ENCODE measurements at regions not wholly inside any gene's neighbourhood (a gene's known extent, or its start where the extent isn't known, plus 50 kb on each side); places are given as distances from the start of the nearest gene placed in this dataset.

GRCh38 chr1:38787041-38787440 is 72.5 kb downstream of the RRAGC start:
- H3K4me1 ChIP-seq = no peaks in the 10 kb centered on the region
- TF ChIP-seq POLR2A (IDR thresholded peaks at IDR 0.05) = no peak
- TF ChIP-seq POLR2AphosphoS5 (IDR thresholded peaks at IDR 0.05) = no peak
- TF ChIP-seq, protein P1, sequence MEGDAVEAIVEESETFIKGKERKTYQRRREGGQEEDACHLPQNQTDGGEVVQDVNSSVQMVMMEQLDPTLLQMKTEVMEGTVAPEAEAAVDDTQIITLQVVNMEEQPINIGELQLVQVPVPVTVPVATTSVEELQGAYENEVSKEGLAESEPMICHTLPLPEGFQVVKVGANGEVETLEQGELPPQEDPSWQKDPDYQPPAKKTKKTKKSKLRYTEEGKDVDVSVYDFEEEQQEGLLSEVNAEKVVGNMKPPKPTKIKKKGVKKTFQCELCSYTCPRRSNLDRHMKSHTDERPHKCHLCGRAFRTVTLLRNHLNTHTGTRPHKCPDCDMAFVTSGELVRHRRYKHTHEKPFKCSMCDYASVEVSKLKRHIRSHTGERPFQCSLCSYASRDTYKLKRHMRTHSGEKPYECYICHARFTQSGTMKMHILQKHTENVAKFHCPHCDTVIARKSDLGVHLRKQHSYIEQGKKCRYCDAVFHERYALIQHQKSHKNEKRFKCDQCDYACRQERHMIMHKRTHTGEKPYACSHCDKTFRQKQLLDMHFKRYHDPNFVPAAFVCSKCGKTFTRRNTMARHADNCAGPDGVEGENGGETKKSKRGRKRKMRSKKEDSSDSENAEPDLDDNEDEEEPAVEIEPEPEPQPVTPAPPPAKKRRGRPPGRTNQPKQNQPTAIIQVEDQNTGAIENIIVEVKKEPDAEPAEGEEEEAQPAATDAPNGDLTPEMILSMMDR (IDR thresholded peaks at IDR 0.05) = no peak
- DNase-seq (ENCODE audit: low spot score in 2 of 2) = no peak
- no peaks in the 10 kb centered on the region for H3K9me3 ChIP-seq
- no peak overlapping the region for H3K27ac ChIP-seq
- H3K4me3 ChIP-seq = no peak overlapping the region
- peaks cover 0 to 32% of the 10 kb centered on the region in 2 donors for H3K27me3 ChIP-seq
- intact Hi-C loops (cut with DNase I; ENCODE audit: low total_unique reads) = no loop called here
- H3K36me3 ChIP-seq = no peaks in the 10 kb centered on the region

DNA sequence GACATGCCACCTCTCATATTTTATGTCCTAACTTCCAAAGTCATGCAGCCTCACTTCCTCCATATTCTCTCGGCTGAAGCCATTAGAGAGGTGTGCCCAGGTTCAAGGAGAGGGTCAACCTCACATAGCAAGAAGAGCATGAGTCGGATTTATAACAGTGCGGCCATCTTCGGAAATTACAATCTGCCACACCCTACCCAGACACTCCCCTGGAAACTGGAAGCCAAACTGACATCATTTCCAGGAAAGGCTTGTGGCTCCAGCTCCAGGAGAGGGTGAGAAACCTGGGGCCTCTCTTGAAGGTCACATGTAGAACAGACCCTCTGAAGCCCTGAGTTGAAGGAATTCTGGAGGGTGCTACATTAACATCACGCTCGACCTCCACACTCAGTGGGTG is 73.5 kb downstream of the RRAGC start:
- no peak for DNase-seq (ENCODE audit: low spot score in 2 of 2)
- H3K27me3 ChIP-seq = peaks cover 0 to 42% of the 10 kb centered on the region in 2 donors
- H3K4me3 ChIP-seq = no peak overlapping the region
- H3K9me3 ChIP-seq = no peaks in the 10 kb centered on the region
- H3K4me1 ChIP-seq = no peaks in the 10 kb centered on the region
- TF ChIP-seq POLR2A (IDR thresholded peaks at IDR 0.05) (no peak), POLR2AphosphoS5 (IDR thresholded peaks at IDR 0.05) (no peak)
- TF ChIP-seq, protein P1 (IDR thresholded peaks at IDR 0.05) = no peak
- no peaks in the 10 kb centered on the region for H3K36me3 ChIP-seq
- H3K27ac ChIP-seq = no peak overlapping the region
- intact Hi-C loops (cut with DNase I; ENCODE audit: low total_unique reads) = no loop called here

- intact Hi-C loops (cut with DNase I; ENCODE audit: low total_unique reads) = no loop called here
- Histone ChIP-seq H3K27ac (no peak overlapping the region), H3K27me3 (peaks cover 0 to 47% of the 10 kb centered on the region in 2 donors), H3K36me3 (no peaks in the 10 kb centered on the region), H3K4me1 (no peaks in the 10 kb centered on the region), H3K9me3 (no peaks in the 10 kb centered on the region), H3K4me3 (no peak overlapping the region)
- TF ChIP-seq POLR2AphosphoS5 (IDR thresholded peaks at IDR 0.05) (no peak), POLR2A (IDR thresholded peaks at IDR 0.05) (no peak)
- TF ChIP-seq, protein P1 (IDR thresholded peaks at IDR 0.05) = no peak
- no peak for DNase-seq (ENCODE audit: low spot score in 2 of 2)
Observed at GRCh38 chr1:38785285-38786039, 74.1 kb downstream of the RRAGC start.

DNA sequence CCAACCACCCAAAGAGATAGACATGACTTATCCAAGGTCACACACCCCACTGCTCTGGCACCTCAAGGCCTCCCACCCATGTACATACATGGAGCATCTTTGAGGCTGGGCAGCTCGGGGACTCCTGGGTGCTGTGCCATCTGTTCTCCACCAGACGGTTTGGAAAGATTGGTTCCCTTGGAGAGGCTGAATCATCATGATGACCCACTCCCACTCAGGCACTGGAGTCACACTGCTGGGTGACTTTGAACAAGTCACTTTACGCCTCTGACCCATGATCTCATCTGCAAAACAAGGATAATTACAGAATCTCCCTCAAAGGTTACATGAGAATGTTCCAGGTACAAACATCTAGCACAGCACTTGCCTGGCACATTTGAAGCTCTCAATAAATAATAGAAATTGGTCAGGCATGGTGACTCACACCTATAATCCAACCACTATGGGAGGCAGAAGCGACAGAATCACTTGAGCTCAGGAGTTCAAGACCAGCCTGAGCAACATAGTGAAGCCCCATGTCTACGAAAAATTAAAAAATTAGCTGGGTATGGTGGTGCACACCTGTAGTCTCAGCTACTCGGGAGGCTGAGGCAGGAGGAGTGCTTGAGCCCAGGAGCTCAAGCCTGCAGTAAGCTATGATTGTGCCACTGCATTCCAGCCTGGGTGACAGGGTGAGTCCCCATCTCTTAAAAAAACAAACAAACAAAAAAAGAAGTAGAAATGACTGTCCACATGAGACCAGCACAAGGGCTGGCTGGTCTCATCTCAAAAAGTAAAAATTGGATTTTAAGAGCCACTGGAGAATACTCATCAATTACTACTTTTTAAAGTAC is 74.9 kb downstream of the RRAGC start:
- Histone ChIP-seq H3K27ac (no peak overlapping the region), H3K9me3 (no peaks in the 10 kb centered on the region), H3K36me3 (no peaks in the 10 kb centered on the region), H3K27me3 (peaks cover 0 to 54% of the 10 kb centered on the region in 2 donors), H3K4me3 (no peak overlapping the region), H3K4me1 (no peaks in the 10 kb centered on the region)
- no peak for TF ChIP-seq POLR2AphosphoS5 (IDR thresholded peaks at IDR 0.05)
- TF ChIP-seq, protein P1 (IDR thresholded peaks at IDR 0.05) = no peak
- no peak for TF ChIP-seq POLR2A (IDR thresholded peaks at IDR 0.05)
- no peak for DNase-seq (ENCODE audit: low spot score in 2 of 2)
- intact Hi-C loops (cut with DNase I; ENCODE audit: low total_unique reads) = no loop called here

Data from breast epithelium (tissue), 4 donors.